HepG2 (cell line): ENCODE measurements at regions not wholly inside any gene's neighbourhood (a gene's known extent, or its start where the extent isn't known, plus 50 kb on each side); places are given as distances from the start of the nearest gene placed in this dataset.
"Not testable (repeated sequence)": the region's sequence is repeated elsewhere in the genome, so short reads cannot be mapped to it uniquely, and the experiment has no call there.

ENCODE experiments used
- ATAC-seq: fragments of 200-7000 bp; cut with Tn5 transposase; 3 replicates; pipeline ENCODE4 v1.9.1; 2020; ENCODE audit warnings: mild to moderate bottlenecking, moderate library complexity
- BruUV-seq: library from RNA; stranded (reverse); fragments of 400-500 nt; replicated peaks from 2 replicates; lab custom pipeline; 2021; lab: Mats Ljungman, UMichigan
- CTCF ChIA-PET: fragments of 300-600 bp; formaldehyde crosslinking; extraction: SDS; loops from one replicate; lab custom pipeline; 2021; ENCODE audit warnings: low total read pairs, inconsistent platforms, low intra/inter-chr PET ratio; lab: Yijun Ruan, JAX
- POLR2A ChIA-PET: fragments of 350-600 bp; sonication (Branson Sonifier 250); formaldehyde crosslinking; loops from one replicate; lab custom pipeline; 2020; ENCODE audit warnings: antibody characterized with exemption, inconsistent platforms; lab: Yijun Ruan, JAX
- DNase-seq: peaks from one replicate; pipeline ENCODE4 v3.0.0-alpha.2; 2015; ENCODE audit warnings: low spot score
- FAIRE-seq: peaks from 3 replicates; lab custom pipeline; 2011; peaks lifted over from hg19 to GRCh38; lab: Jason Lieb, UNC
- H2AFZ ChIP-seq: one replicate; pipeline ENCODE4 v1.6.1; 2011; ENCODE audit warnings: low read length, inconsistent platforms
- H3K27ac ChIP-seq: fragments of 300-600 bp; 3 replicates; pipeline ENCODE4 v1.8.0; 2011; ENCODE audit warnings: mixed run types, mild to moderate bottlenecking, mixed read lengths, low read length, inconsistent platforms; ENCODE audit not compliant: insufficient read depth; ENCODE audit errors: extremely low read length
- H3K27me3 ChIP-seq, 2 experiments: fragments of 200-600 bp in 1 of 2; 2 replicates in 1 of 2; 3 replicates in 1 of 2; pipeline versions ENCODE4 v1.6.0 to v1.8.0; 2011; ENCODE audit warnings: low read length in 2 of 2, mild to moderate bottlenecking in 2 of 2, moderate library complexity in 2 of 2, inconsistent platforms in 1 of 2; ENCODE audit not compliant: insufficient read depth in 2 of 2, control insufficient read depth in 1 of 2
- H3K36me3 ChIP-seq, 2 experiments: fragments of 200-600 bp in 1 of 2; replicated peaks in 1 of 2; 2 replicates in 1 of 2; 3 replicates in 1 of 2; pipeline versions ENCODE4 v1.5.1 to v1.8.0; 2011; ENCODE audit warnings: low read length in 2 of 2, inconsistent platforms in 1 of 2; ENCODE audit not compliant: insufficient read depth in 2 of 2, control insufficient read depth in 1 of 2
- H3K4me1 ChIP-seq: 2 replicates; pipeline ENCODE4 v1.5.1; 2012; ENCODE audit warnings: low read length, inconsistent platforms; ENCODE audit not compliant: insufficient read depth
- H3K4me2 ChIP-seq: 2 replicates; pipeline ENCODE4 v1.6.0; 2011; ENCODE audit warnings: low read depth, low read length, inconsistent platforms
- H3K4me3 ChIP-seq, 3 experiments: fragments of 200-600 bp in 1 of 3; sonication (generic), shearing (Covaris generic) in 1 of 3; replicated peaks in 1 of 3; 2 replicates each; pipeline ENCODE4 v1.5.1; 2011 to 2016; ENCODE audit warnings: low read length in 3 of 3, inconsistent platforms in 2 of 3, low read depth in 2 of 3, mild to moderate bottlenecking in 2 of 3, control low read depth in 1 of 3, mixed read lengths in 1 of 3; ENCODE audit not compliant: insufficient read depth in 1 of 3
- H3K79me2 ChIP-seq: one replicate; pipeline ENCODE4 v1.6.1; 2011; ENCODE audit warnings: low read length, inconsistent platforms; ENCODE audit not compliant: insufficient read depth
- H3K9ac ChIP-seq: 2 replicates; pipeline ENCODE4 v1.6.0; 2011; ENCODE audit warnings: mild to moderate bottlenecking, low read depth, low read length, inconsistent platforms; ENCODE audit not compliant: insufficient read depth
- H3K9me3 ChIP-seq: 2 replicates; pipeline ENCODE4 v1.5.1; 2012; ENCODE audit warnings: mild to moderate bottlenecking, low read length
- H4K20me1 ChIP-seq: 2 replicates; pipeline ENCODE4 v1.6.0; 2011; ENCODE audit warnings: inconsistent platforms, mild to moderate bottlenecking, low read length, moderate library complexity; ENCODE audit not compliant: insufficient read depth
- CENPX ChIP-seq: sonication (generic); formaldehyde crosslinking; IDR thresholded peaks from 2 replicates; pipeline ENCODE4 v1.9.0; 2021; ENCODE audit warnings: mild to moderate bottlenecking, missing genetic modification reagents, moderate library complexity
- HNRNPL ChIP-seq: fragments of 200-400 bp; formaldehyde crosslinking; IDR thresholded peaks from 2 replicates; pipeline ENCODE4 v1.6.1; 2017; ENCODE audit warnings: mild to moderate bottlenecking, low read depth, low read length
- KLF15 ChIP-seq: sonication (generic); formaldehyde crosslinking; IDR thresholded peaks from 2 replicates; pipeline ENCODE4 v1.8.1; 2023; ENCODE audit warnings: borderline replicate concordance, mild to moderate bottlenecking, inconsistent platforms, missing genetic modification reagents, mixed read lengths
- NONO ChIP-seq, 2 experiments: fragments of 450-650 bp in 1 of 2; sonication (generic) in 1 of 2; formaldehyde crosslinking in 1 of 2; IDR thresholded peaks in 1 of 2; conservative IDR thresholded peaks in 1 of 2; 2 replicates each; pipeline versions ENCODE4 v1.6.1 to v1.8.0; 2017 to 2022; ENCODE audit warnings: mild to moderate bottlenecking in 1 of 2, missing genetic modification reagents in 1 of 2, moderate library complexity in 1 of 2
- WGBS: methylation state at CpG from one replicate; pipeline ENCODE4 v1.1.6; 2017; ENCODE audit warnings: low lambda C conversion rate; 5-methylcytosine and 5-hydroxymethylcytosine counted together
- in situ Hi-C: cut with HindIII; loops from 2 replicates; pipeline ENCODE4 v1.10.0; 2017; ENCODE audit warnings: low pct_unique_long_range_greater_than_20kb; ENCODE audit not compliant: extremely low pct_ligation_motif_present
- intact Hi-C: fragments of 100-400 bp; cut with micrococcal nuclease; formaldehyde crosslinking; loops from one replicate; pipeline ENCODE4 v1.10.0; 2022; ENCODE audit not compliant: unreplicated experiment
- TF ChIP-seq, protein P1 (sequence below): sonication (generic); formaldehyde crosslinking; IDR thresholded peaks from 2 replicates; pipeline ENCODE4 v1.9.0; 2022; ENCODE audit warnings: missing genetic modification reagents, mild to moderate bottlenecking, borderline replicate concordance

DNA sequence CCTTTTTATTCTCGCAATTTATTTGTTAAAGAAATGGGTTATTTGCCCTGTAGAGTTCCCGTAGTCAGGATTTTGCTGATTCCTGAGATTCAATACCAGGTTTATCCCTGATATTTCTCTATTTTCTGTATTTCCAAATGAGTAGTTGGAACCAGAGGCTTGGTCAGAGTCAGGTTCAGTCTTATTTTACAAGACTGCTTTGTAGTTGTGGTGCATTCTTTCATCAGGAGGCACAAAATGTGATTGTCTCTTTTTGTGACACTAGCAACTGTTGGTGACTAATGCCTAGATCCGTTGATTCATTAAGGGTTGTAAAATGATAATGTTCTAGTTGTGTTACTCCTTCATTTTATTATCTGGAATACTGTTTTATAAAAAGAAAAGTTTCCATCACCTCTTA lies 95.5 kb upstream of the TPTE start (continued):
- TF ChIP-seq, protein P1, sequence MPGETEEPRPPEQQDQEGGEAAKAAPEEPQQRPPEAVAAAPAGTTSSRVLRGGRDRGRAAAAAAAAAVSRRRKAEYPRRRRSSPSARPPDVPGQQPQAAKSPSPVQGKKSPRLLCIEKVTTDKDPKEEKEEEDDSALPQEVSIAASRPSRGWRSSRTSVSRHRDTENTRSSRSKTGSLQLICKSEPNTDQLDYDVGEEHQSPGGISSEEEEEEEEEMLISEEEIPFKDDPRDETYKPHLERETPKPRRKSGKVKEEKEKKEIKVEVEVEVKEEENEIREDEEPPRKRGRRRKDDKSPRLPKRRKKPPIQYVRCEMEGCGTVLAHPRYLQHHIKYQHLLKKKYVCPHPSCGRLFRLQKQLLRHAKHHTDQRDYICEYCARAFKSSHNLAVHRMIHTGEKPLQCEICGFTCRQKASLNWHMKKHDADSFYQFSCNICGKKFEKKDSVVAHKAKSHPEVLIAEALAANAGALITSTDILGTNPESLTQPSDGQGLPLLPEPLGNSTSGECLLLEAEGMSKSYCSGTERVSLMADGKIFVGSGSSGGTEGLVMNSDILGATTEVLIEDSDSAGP (CRISPR knock-in tag), result no peak
- no peak for TF ChIP-seq CENPX (CRISPR knock-in tag)
- TF ChIP-seq KLF15 (CRISPR knock-in tag), result no peak
- TF ChIP-seq, all 625 proteins: peak for 0

DNA sequence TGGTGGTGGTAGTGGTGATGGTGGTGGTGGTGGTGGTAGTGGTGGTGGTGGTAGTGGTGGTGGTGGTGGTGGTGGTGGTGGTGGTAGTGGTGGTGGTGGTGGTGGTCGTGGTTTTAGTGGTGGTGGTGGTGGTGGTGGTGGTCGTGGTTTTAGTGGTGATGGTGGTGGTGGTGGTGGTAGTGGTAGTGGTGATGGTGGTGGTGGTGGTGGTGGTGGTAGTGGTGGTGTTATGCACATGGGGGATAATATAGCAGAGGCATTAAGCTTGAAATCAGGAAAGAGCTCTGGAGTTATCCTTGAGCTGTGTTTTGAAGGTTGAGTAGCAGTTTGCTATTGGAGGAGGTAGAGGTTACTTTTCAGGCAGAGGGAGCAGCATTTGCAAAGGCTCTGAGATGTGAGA lies 94.6 kb upstream of the TPTE start:
- H4K20me1 ChIP-seq, H3K4me1 ChIP-seq, H3K27ac ChIP-seq, H2AFZ ChIP-seq, H3K79me2 ChIP-seq, H3K36me3 ChIP-seq, FAIRE-seq, DNase-seq, intact Hi-C loops, H3K27me3 ChIP-seq, CTCF ChIA-PET, H3K9ac ChIP-seq, POLR2A ChIA-PET, in situ Hi-C loops, BruUV-seq, H3K4me2 ChIP-seq, ATAC-seq, H3K4me3 ChIP-seq: not testable (repeated sequence)
- TF ChIP-seq HNRNPL, result 0 out of 2 replicates have a peak, but pooled peaks have one; percentile 15
- H3K9me3 ChIP-seq, result peaks cover 97% of the 10 kb centered on the region
- 6% methylated on average over 2 of the region's 2 CpGs for WGBS

DNA sequence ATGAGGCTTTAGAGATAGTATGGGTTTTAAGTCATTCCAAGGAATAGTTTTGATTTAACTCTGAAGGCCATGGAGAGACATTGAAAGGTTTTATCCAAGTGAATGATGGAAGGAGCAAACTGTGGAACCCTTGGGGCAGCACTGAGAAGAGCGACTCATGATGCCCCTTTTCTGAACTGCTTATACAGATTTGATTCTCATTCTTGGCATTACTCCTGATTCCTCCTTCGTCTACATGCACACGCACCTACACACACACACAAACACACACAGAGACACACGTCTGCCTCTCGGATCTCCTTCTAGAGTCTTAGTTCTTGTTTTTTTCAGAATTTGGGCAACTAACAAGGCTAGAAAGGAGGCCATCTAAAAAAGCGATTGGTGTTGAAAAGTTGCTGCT lies 94.1 kb upstream of the TPTE start:
- FAIRE-seq; H2AFZ ChIP-seq; H3K4me1 ChIP-seq; H3K4me2 ChIP-seq; H4K20me1 ChIP-seq; POLR2A ChIA-PET; BruUV-seq; H3K79me2 ChIP-seq; intact Hi-C loops; H3K27ac ChIP-seq; H3K9ac ChIP-seq; H3K27me3 ChIP-seq; H3K4me3 ChIP-seq; H3K36me3 ChIP-seq; CTCF ChIA-PET; in situ Hi-C loops; DNase-seq; TF ChIP-seq NONO (CRISPR knock-in tag; conservative IDR thresholded peaks at IDR 0.05): not testable (repeated sequence)
- 0 out of 2 replicates have a peak, but pooled peaks have one; percentile 36 for TF ChIP-seq NONO (IDR thresholded peaks at IDR 0.05)
- peaks cover 98% of the 10 kb centered on the region for H3K9me3 ChIP-seq
- ATAC-seq, result peak; percentile 24
- 10% methylated on average over 6 of the region's 6 CpGs for WGBS

- H3K4me1 ChIP-seq, H3K4me3 ChIP-seq, H3K79me2 ChIP-seq, CTCF ChIA-PET, H3K27me3 ChIP-seq, ATAC-seq, H3K27ac ChIP-seq, H3K9ac ChIP-seq, H3K36me3 ChIP-seq, BruUV-seq, intact Hi-C loops, FAIRE-seq, H4K20me1 ChIP-seq, H3K4me2 ChIP-seq, DNase-seq, H2AFZ ChIP-seq, POLR2A ChIA-PET, in situ Hi-C loops: not testable (repeated sequence)
- WGBS, result under 1% methylated on average over 1 of the region's 1 CpG
- H3K9me3 ChIP-seq, result peaks cover 94% of the 10 kb centered on the region
These were observed 92.3 kb upstream of the TPTE start for GRCh38 chr21:10428981-10429534.
